Activated gamma-delta T cell (primary cell): ENCODE measurements at regions not wholly inside any gene's neighbourhood (a gene's known extent, or its start where the extent isn't known, plus 50 kb on each side); places are given as distances from the start of the nearest gene placed in this dataset.
"Not testable (repeated sequence)": the region's sequence is repeated elsewhere in the genome, so short reads cannot be mapped to it uniquely, and the experiment has no call there.

Experiments
- DNase-seq: peaks from one replicate; lab custom pipeline; 2025; lab: John Stamatoyannopoulos, UW

- no peak for DNase-seq
Measured at GRCh38 chr14:105876829-105877228, 350.4 kb downstream of the TMEM121 start.

GRCh38 chr14:105877645-105878044, 351.3 kb downstream of the TMEM121 start:
- no peak for DNase-seq

GRCh38 chr14:105878125-105878524, 351.7 kb downstream of the TMEM121 start:
- DNase-seq, result no peak

GRCh38 chr14:105878554-105878953, 352.2 kb downstream of the TMEM121 start:
- no peak for DNase-seq

GRCh38 chr14:105879503-105879866, 353.1 kb downstream of the TMEM121 start:
- DNase-seq, result no peak

GRCh38 chr14:105879867-105880561, 353.6 kb downstream of the TMEM121 start:
- DNase-seq, result no peak

- no peak for DNase-seq
Measured at GRCh38 chr14:105880616-105881015, 354.2 kb downstream of the TMEM121 start.

- DNase-seq, result no peak
Measured at GRCh38 chr14:105881021-105881930, 354.9 kb downstream of the TMEM121 start.

- not testable (repeated sequence) for DNase-seq
Measured at GRCh38 chr14:105882011-105882410, 355.6 kb downstream of the TMEM121 start.

GRCh38 chr14:105882626-105883025, 356.2 kb downstream of the TMEM121 start:
- no peak for DNase-seq

GRCh38 chr14:105883066-105884005, 357.0 kb downstream of the TMEM121 start:
- DNase-seq, result no peak

GRCh38 chr14:105884192-105884807, 357.9 kb downstream of the TMEM121 start:
- DNase-seq, result not testable (repeated sequence)

- DNase-seq, result no peak
Measured at GRCh38 chr14:105884808-105885281, 358.5 kb downstream of the TMEM121 start.

GRCh38 chr14:105885561-105886320, 359.4 kb downstream of the TMEM121 start:
- no peak for DNase-seq

GRCh38 chr14:105886791-105887191, 360.4 kb downstream of the TMEM121 start:
- not testable (repeated sequence) for DNase-seq

- no peak for DNase-seq
Measured at GRCh38 chr14:105887692-105888091, 361.3 kb downstream of the TMEM121 start.

- DNase-seq, result no peak
Measured at GRCh38 chr14:105888151-105888550, 361.8 kb downstream of the TMEM121 start.

GRCh38 chr14:105888784-105889665, 362.6 kb downstream of the TMEM121 start:
- DNase-seq, result no peak

- DNase-seq, result no peak
Measured at GRCh38 chr14:105889666-105890473, 363.5 kb downstream of the TMEM121 start.
